ENCODE measurements at regions not wholly inside any gene's neighbourhood (a gene's known extent, or its start where the extent isn't known, plus 50 kb on each side); places are given as distances from the start of the nearest gene placed in this dataset.

DNA sequence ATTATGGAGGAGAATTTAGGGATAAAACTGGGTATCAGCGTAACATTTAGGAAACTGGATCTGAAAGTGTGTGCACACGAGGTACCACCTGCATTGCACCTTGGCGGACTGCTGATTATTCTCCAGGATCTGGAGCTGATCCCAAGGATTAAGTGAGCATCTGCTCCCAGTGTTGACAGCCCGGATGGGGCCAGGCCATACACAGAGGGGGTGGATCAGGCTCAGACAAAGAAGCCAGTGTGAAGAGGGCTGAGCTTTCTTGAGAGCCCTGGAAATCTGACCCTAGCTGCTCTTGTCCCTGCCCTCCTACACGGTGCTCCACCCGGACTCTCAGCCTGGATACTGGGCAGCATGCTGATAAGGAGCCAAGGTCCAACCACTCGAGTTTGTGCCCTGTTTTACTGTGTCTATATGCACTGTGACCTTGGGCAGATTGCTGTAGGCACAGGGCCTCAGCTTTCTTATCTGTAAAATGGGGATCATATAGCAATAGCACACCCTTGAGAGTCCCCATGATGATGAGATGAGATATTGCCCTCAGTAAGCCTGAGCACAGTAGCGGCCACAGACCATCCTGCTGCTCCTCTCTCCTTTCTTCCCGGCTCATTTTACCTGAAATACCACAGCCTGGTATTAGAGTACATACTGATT, 396.8 kb upstream of the CELF4 start:
- Mint-ChIP-seq H3K4me3 (no peak overlapping the region), H3K27me3 (ENCODE audit: low read depth in 2 of 2) (no peaks in the 10 kb centered on the region), H3K9me3 (peaks cover 20 to 32% of the 10 kb centered on the region in 2 donors), H3K27ac (no peak overlapping the region), H3K36me3 (no peaks in the 10 kb centered on the region), H3K4me1 (no peaks in the 10 kb centered on the region)
- Histone ChIP-seq H3K27me3 (ENCODE audit: control insufficient read depth, insufficient read depth, low read length) (no peaks in the 10 kb centered on the region), H3K27ac (ENCODE audit: low read length) (no peak overlapping the region), H3K4me3 (ENCODE audit: low read length) (no peak overlapping the region), H3K9me3 (ENCODE audit: control insufficient read depth, insufficient read depth, low read length) (peaks cover 3% of the 10 kb centered on the region), H3K36me3 (ENCODE audit: control insufficient read depth, insufficient read depth, low read length) (no peaks in the 10 kb centered on the region), H3K4me1 (ENCODE audit: control insufficient read depth, insufficient read depth, low read length) (no peaks in the 10 kb centered on the region)
- WGBS (ENCODE audit: insufficient coverage): 80% methylated on average over 9 of the region's 9 CpGs
- DNase-seq (no peak), ATAC-seq (no peak)
- intact Hi-C loops (cut with micrococcal nuclease): no loop called here
- TF ChIP-seq, protein P1, sequence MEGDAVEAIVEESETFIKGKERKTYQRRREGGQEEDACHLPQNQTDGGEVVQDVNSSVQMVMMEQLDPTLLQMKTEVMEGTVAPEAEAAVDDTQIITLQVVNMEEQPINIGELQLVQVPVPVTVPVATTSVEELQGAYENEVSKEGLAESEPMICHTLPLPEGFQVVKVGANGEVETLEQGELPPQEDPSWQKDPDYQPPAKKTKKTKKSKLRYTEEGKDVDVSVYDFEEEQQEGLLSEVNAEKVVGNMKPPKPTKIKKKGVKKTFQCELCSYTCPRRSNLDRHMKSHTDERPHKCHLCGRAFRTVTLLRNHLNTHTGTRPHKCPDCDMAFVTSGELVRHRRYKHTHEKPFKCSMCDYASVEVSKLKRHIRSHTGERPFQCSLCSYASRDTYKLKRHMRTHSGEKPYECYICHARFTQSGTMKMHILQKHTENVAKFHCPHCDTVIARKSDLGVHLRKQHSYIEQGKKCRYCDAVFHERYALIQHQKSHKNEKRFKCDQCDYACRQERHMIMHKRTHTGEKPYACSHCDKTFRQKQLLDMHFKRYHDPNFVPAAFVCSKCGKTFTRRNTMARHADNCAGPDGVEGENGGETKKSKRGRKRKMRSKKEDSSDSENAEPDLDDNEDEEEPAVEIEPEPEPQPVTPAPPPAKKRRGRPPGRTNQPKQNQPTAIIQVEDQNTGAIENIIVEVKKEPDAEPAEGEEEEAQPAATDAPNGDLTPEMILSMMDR (IDR thresholded peaks at IDR 0.05): no peak

GRCh38 chr18:37958499-37958898, 392.9 kb upstream of the CELF4 start:
- Histone ChIP-seq H3K4me3 (ENCODE audit: low read length) (no peak overlapping the region), H3K4me1 (ENCODE audit: control insufficient read depth, insufficient read depth, low read length) (no peaks in the 10 kb centered on the region), H3K27ac (ENCODE audit: low read length) (no peak overlapping the region), H3K36me3 (ENCODE audit: control insufficient read depth, insufficient read depth, low read length) (no peaks in the 10 kb centered on the region), H3K9me3 (ENCODE audit: control insufficient read depth, insufficient read depth, low read length) (peaks cover 3% of the 10 kb centered on the region), H3K27me3 (ENCODE audit: control insufficient read depth, insufficient read depth, low read length) (no peaks in the 10 kb centered on the region)
- no peak for ATAC-seq
- TF ChIP-seq, protein P1 (IDR thresholded peaks at IDR 0.05): no peak
- peaks cover 20 to 33% of the 10 kb centered on the region in 2 donors for H3K9me3 Mint-ChIP-seq
- H3K27ac Mint-ChIP-seq: no peak overlapping the region
- no peaks in the 10 kb centered on the region for H3K36me3 Mint-ChIP-seq
- DNase-seq: no peak
- no peak overlapping the region for H3K4me3 Mint-ChIP-seq
- no peaks in the 10 kb centered on the region for H3K4me1 Mint-ChIP-seq
- WGBS (ENCODE audit: insufficient coverage): 94% methylated on average over 2 of the region's 3 CpGs
- intact Hi-C loops (cut with micrococcal nuclease): no loop called here
- H3K27me3 Mint-ChIP-seq (ENCODE audit: low read depth in 2 of 2): no peaks in the 10 kb centered on the region

DNA sequence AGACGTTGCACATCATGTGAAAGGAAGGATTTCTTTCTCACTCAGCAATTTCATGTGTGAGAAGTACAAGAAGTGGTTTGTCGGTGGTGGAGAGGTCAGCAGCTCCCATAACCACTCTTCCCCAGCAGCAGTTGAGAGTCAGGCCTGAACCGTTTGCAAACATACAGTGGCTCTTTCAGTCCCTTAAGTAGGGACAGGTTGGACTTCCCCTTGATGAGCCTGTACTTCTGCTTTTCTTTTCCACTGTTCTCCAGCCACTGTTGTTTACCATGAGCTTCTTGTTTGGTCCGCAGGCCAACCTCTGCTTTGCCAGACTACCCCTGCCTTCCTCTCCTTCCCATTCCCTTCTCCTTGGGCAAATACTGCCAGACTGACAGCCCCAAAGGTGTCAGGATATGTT, 391.3 kb upstream of the CELF4 start:
- Mint-ChIP-seq H3K4me1 (no peaks in the 10 kb centered on the region), H3K9me3 (peaks cover 17 to 23% of the 10 kb centered on the region in 2 donors), H3K27ac (no peak overlapping the region), H3K36me3 (no peaks in the 10 kb centered on the region), H3K4me3 (no peak overlapping the region), H3K27me3 (ENCODE audit: low read depth in 2 of 2) (no peaks in the 10 kb centered on the region)
- intact Hi-C loops (cut with micrococcal nuclease): no loop called here
- Histone ChIP-seq H3K4me1 (ENCODE audit: control insufficient read depth, insufficient read depth, low read length) (no peaks in the 10 kb centered on the region), H3K27ac (ENCODE audit: low read length) (no peak overlapping the region), H3K4me3 (ENCODE audit: low read length) (no peak overlapping the region), H3K27me3 (ENCODE audit: control insufficient read depth, insufficient read depth, low read length) (no peaks in the 10 kb centered on the region), H3K36me3 (ENCODE audit: control insufficient read depth, insufficient read depth, low read length) (no peaks in the 10 kb centered on the region), H3K9me3 (ENCODE audit: control insufficient read depth, insufficient read depth, low read length) (peaks cover 3% of the 10 kb centered on the region)
- TF ChIP-seq, protein P1 (IDR thresholded peaks at IDR 0.05): no peak
- DNase-seq (no peak), ATAC-seq (no peak)
- WGBS (ENCODE audit: insufficient coverage): 16% methylated on average over 2 of the region's 4 CpGs

GRCh38 chr18:37956020-37956419, 390.4 kb upstream of the CELF4 start:
- no peak for ATAC-seq
- Mint-ChIP-seq H3K27ac (no peak overlapping the region), H3K9me3 (peaks cover 17 to 25% of the 10 kb centered on the region in 2 donors), H3K4me1 (no peaks in the 10 kb centered on the region), H3K27me3 (ENCODE audit: low read depth in 2 of 2) (no peaks in the 10 kb centered on the region), H3K36me3 (no peaks in the 10 kb centered on the region), H3K4me3 (no peak overlapping the region)
- peaks cover 3% of the 10 kb centered on the region for H3K9me3 ChIP-seq (ENCODE audit: control insufficient read depth, insufficient read depth, low read length)
- TF ChIP-seq, protein P1 (IDR thresholded peaks at IDR 0.05): no peak
- WGBS (ENCODE audit: insufficient coverage): 59% methylated on average over 2 of the region's 2 CpGs
- H3K36me3 ChIP-seq (ENCODE audit: control insufficient read depth, insufficient read depth, low read length): no peaks in the 10 kb centered on the region
- no peaks in the 10 kb centered on the region for H3K4me1 ChIP-seq (ENCODE audit: control insufficient read depth, insufficient read depth, low read length)
- H3K27ac ChIP-seq (ENCODE audit: low read length): no peak overlapping the region
- no peak overlapping the region for H3K4me3 ChIP-seq (ENCODE audit: low read length)
- intact Hi-C loops (cut with micrococcal nuclease): no loop called here
- no peak for DNase-seq
- H3K27me3 ChIP-seq (ENCODE audit: control insufficient read depth, insufficient read depth, low read length): no peaks in the 10 kb centered on the region
